ENCODE measurements at regions not wholly inside any gene's neighbourhood (a gene's known extent, or its start where the extent isn't known, plus 50 kb on each side); places are given as distances from the start of the nearest gene placed in this dataset.

DNA sequence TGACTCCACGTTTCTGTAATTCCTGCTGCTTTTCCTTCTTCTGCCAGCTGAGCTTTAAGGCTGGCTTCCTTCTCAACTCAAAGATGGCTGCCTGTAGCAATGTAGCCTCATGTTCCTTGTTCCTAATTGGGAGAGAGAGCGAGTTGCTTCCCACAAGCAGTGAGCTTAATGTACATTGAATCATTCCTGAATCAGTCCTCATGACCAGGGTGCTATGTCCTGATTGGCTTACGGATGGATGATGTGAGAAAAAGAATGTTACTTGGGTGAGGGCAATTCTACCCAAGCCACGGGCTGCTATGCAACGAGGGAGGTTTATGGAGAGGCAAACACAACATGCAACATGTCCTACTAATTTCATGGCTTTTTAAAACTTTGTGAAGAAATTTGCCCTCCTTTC, 356.2 kb downstream of the RASEF start:
- TF ChIP-seq, protein P1, sequence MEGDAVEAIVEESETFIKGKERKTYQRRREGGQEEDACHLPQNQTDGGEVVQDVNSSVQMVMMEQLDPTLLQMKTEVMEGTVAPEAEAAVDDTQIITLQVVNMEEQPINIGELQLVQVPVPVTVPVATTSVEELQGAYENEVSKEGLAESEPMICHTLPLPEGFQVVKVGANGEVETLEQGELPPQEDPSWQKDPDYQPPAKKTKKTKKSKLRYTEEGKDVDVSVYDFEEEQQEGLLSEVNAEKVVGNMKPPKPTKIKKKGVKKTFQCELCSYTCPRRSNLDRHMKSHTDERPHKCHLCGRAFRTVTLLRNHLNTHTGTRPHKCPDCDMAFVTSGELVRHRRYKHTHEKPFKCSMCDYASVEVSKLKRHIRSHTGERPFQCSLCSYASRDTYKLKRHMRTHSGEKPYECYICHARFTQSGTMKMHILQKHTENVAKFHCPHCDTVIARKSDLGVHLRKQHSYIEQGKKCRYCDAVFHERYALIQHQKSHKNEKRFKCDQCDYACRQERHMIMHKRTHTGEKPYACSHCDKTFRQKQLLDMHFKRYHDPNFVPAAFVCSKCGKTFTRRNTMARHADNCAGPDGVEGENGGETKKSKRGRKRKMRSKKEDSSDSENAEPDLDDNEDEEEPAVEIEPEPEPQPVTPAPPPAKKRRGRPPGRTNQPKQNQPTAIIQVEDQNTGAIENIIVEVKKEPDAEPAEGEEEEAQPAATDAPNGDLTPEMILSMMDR (IDR thresholded peaks at IDR 0.05) = no peak
- TF ChIP-seq EP300 (IDR thresholded peaks at IDR 0.05) = no peak
- no peak for TF ChIP-seq RFX5 (IDR thresholded peaks at IDR 0.05)
- TF ChIP-seq SREBF2 (IDR thresholded peaks at IDR 0.05) = no peak
- TF ChIP-seq, protein P2, sequence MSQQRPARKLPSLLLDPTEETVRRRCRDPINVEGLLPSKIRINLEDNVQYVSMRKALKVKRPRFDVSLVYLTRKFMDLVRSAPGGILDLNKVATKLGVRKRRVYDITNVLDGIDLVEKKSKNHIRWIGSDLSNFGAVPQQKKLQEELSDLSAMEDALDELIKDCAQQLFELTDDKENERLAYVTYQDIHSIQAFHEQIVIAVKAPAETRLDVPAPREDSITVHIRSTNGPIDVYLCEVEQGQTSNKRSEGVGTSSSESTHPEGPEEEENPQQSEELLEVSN (IDR thresholded peaks at IDR 0.05; ENCODE audit: borderline replicate concordance, low read depth) = no peak
- no peak for TF ChIP-seq CEBPB (IDR thresholded peaks at IDR 0.05)
- TF ChIP-seq NR3C1 (IDR thresholded peaks at IDR 0.05) = no peak
- TF ChIP-seq, protein P3, sequence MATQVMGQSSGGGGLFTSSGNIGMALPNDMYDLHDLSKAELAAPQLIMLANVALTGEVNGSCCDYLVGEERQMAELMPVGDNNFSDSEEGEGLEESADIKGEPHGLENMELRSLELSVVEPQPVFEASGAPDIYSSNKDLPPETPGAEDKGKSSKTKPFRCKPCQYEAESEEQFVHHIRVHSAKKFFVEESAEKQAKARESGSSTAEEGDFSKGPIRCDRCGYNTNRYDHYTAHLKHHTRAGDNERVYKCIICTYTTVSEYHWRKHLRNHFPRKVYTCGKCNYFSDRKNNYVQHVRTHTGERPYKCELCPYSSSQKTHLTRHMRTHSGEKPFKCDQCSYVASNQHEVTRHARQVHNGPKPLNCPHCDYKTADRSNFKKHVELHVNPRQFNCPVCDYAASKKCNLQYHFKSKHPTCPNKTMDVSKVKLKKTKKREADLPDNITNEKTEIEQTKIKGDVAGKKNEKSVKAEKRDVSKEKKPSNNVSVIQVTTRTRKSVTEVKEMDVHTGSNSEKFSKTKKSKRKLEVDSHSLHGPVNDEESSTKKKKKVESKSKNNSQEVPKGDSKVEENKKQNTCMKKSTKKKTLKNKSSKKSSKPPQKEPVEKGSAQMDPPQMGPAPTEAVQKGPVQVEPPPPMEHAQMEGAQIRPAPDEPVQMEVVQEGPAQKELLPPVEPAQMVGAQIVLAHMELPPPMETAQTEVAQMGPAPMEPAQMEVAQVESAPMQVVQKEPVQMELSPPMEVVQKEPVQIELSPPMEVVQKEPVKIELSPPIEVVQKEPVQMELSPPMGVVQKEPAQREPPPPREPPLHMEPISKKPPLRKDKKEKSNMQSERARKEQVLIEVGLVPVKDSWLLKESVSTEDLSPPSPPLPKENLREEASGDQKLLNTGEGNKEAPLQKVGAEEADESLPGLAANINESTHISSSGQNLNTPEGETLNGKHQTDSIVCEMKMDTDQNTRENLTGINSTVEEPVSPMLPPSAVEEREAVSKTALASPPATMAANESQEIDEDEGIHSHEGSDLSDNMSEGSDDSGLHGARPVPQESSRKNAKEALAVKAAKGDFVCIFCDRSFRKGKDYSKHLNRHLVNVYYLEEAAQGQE (IDR thresholded peaks at IDR 0.05) = no peak
- no peak for TF ChIP-seq POLR2A (IDR thresholded peaks at IDR 0.05; ENCODE audit: low read length)
- TF ChIP-seq, protein P4, sequence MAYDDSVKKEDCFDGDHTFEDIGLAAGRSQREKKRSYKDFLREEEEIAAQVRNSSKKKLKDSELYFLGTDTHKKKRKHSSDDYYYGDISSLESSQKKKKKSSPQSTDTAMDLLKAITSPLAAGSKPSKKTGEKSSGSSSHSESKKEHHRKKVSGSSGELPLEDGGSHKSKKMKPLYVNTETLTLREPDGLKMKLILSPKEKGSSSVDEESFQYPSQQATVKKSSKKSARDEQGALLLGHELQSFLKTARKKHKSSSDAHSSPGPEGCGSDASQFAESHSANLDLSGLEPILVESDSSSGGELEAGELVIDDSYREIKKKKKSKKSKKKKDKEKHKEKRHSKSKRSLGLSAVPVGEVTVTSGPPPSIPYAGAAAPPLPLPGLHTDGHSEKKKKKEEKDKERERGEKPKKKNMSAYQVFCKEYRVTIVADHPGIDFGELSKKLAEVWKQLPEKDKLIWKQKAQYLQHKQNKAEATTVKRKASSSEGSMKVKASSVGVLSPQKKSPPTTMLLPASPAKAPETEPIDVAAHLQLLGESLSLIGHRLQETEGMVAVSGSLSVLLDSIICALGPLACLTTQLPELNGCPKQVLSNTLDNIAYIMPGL (CRISPR knock-in tag; IDR thresholded peaks at IDR 0.05; ENCODE audit: borderline replicate concordance) = no peak
- TF ChIP-seq HOXA7 (CRISPR knock-in tag; IDR thresholded peaks at IDR 0.05) = no peak
- no peak for TF ChIP-seq SMC3 (IDR thresholded peaks at IDR 0.05)

All from A549 (cell line).